ENCODE measurements at regions not wholly inside any gene's neighbourhood (a gene's known extent, or its start where the extent isn't known, plus 50 kb on each side); places are given as distances from the start of the nearest gene placed in this dataset.

DNA sequence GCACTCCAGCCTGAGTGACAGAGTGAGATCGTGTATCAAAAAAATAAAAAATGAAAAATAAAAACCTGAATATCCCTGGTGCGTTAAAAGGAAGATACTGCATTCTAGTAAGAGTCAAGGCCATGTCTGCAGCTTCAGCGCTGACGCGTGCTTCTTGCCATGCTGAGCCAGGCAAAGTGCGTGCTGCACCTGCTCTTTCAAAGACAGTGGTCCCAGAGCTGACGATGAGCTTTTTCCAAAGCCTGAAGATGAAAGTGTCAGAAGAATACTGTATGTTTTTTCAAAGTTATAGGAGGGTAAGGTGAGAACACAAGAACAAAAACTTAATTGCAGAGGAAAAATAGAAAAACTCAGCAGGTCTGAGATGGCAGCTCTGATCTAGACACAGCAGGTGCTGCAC, 115.1 kb downstream of the RNASET2 start:
- no peak for DNase-seq
- TF ChIP-seq CTCF (IDR thresholded peaks at IDR 0.05), result no peak
- Histone ChIP-seq H3K9me3 (no peaks in the 10 kb centered on the region), H3K27me3 (no peaks in the 10 kb centered on the region), H3K4me3 (no peak overlapping the region), H3K4me1 (no peaks in the 10 kb centered on the region), H3K27ac (no peak overlapping the region), H3K36me3 (no peaks in the 10 kb centered on the region)
- intact Hi-C loops (cut with DNase I; ENCODE audit: low total_unique reads), result no loop called here

GRCh38 chr6:166839569-166839968, 116.8 kb downstream of the RNASET2 start:
- no peaks in the 10 kb centered on the region for H3K27me3 ChIP-seq
- H3K36me3 ChIP-seq, result no peaks in the 10 kb centered on the region
- no peak overlapping the region for H3K4me3 ChIP-seq
- H3K9me3 ChIP-seq, result no peaks in the 10 kb centered on the region
- intact Hi-C loops (cut with DNase I; ENCODE audit: low total_unique reads), result no loop called here
- H3K4me1 ChIP-seq, result no peaks in the 10 kb centered on the region
- TF ChIP-seq CTCF (IDR thresholded peaks at IDR 0.05), result no peak
- H3K27ac ChIP-seq, result no peak overlapping the region
- no peak for DNase-seq

DNA sequence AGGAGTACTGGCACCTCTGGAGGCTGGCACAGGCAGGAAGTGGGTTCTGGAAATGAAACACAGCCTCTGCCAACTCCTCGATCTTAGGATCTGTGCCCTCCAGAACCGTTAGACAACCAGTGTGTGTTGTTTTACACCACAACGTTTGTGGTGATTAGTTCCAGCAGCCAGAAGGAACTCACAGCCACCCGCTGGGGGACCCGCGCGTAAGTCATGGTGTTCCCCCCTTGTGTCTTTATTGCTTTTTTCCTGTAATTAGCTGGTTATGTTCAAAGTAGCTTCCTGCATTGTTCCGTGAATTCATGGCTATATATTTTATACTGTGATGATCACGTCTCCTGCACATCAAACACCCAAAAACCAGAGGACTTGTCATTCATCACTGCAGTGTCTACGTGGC, 117.4 kb downstream of the RNASET2 start:
- H3K4me1 ChIP-seq, result no peaks in the 10 kb centered on the region
- H3K27ac ChIP-seq, result no peak overlapping the region
- no peak for TF ChIP-seq CTCF (IDR thresholded peaks at IDR 0.05)

GRCh38 chr6:166836785-166837718, 119.3 kb downstream of the RNASET2 start:
- no peaks in the 10 kb centered on the region for H3K36me3 ChIP-seq
- H3K9me3 ChIP-seq, result no peaks in the 10 kb centered on the region
- H3K4me1 ChIP-seq, result no peaks in the 10 kb centered on the region
- H3K27me3 ChIP-seq, result no peaks in the 10 kb centered on the region
- no peak for DNase-seq
- intact Hi-C loops (cut with DNase I; ENCODE audit: low total_unique reads), result no loop called here
- H3K4me3 ChIP-seq, result no peak overlapping the region
- H3K27ac ChIP-seq, result no peak overlapping the region
- no peak for TF ChIP-seq CTCF (IDR thresholded peaks at IDR 0.05)

More for the DNA sequence above, 117.4 kb downstream of the RNASET2 start:
- Histone ChIP-seq H3K27me3 (no peaks in the 10 kb centered on the region), H3K9me3 (no peaks in the 10 kb centered on the region), H3K36me3 (no peaks in the 10 kb centered on the region), H3K4me3 (no peak overlapping the region)
- no peak for DNase-seq
- intact Hi-C loops (cut with DNase I; ENCODE audit: low total_unique reads), result no loop called here

- Histone ChIP-seq H3K27ac (no peak overlapping the region), H3K4me1 (no peaks in the 10 kb centered on the region), H3K27me3 (no peaks in the 10 kb centered on the region), H3K4me3 (no peak overlapping the region), H3K36me3 (no peaks in the 10 kb centered on the region), H3K9me3 (no peaks in the 10 kb centered on the region)
- intact Hi-C loops (cut with DNase I; ENCODE audit: low total_unique reads), result no loop called here
- no peak for TF ChIP-seq CTCF (IDR thresholded peaks at IDR 0.05)
- no peak for DNase-seq
These were observed 122.3 kb downstream of the RNASET2 start for GRCh38 chr6:166834049-166834448.
